Colonic mucosa (tissue), 4 donors: ENCODE measurements at regions not wholly inside any gene's neighbourhood (a gene's known extent, or its start where the extent isn't known, plus 50 kb on each side); places are given as distances from the start of the nearest gene placed in this dataset.

Experiments
- DNase-seq: peaks from one replicate; pipeline ENCODE4 v3.0.0-alpha.2; 2020
- H3K27ac ChIP-seq: fragments of 200-600 bp; one replicate; pipeline ENCODE4 v1.8.0; 2021
- H3K27me3 ChIP-seq: fragments of 200-600 bp; one replicate; pipeline ENCODE4 v1.8.0; 2021
- H3K36me3 ChIP-seq: fragments of 200-600 bp; one replicate; pipeline ENCODE4 v1.8.0; 2021
- H3K4me1 ChIP-seq: fragments of 200-600 bp; one replicate; pipeline ENCODE4 v1.8.0; 2021; ENCODE audit warnings: mild to moderate bottlenecking
- H3K4me3 ChIP-seq: fragments of 200-600 bp; one replicate; pipeline ENCODE4 v1.8.0; 2021
- H3K9ac ChIP-seq, 2 donors: one replicate each; pipeline ENCODE4 v1.7.0; 2013; ENCODE audit warnings: control low read depth in 2 of 2, low read depth in 2 of 2, low read length in 2 of 2
- H3K9me3 ChIP-seq: fragments of 200-600 bp; one replicate; pipeline ENCODE4 v1.8.0; 2021
- CTCF ChIP-seq: fragments of 200-600 bp; IDR thresholded peaks from one replicate; pipeline ENCODE4 v1.8.0; 2022; ENCODE audit warnings: antibody characterized with exemption, mild to moderate bottlenecking
- intact Hi-C: fragments of 100-400 bp; cut with DNase I; formaldehyde crosslinking; loops from one replicate; pipeline ENCODE4 v1.14.1; 2022
- donor health status: healthy.
- donor health status: DM: no; HTN: no; CAD: no.
- donor health status: DM: no; HTN: no; CAD: no.

- no peak overlapping the region for H3K9ac ChIP-seq
- no peaks in the 10 kb centered on the region for H3K27me3 ChIP-seq
- no peak overlapping the region for H3K4me3 ChIP-seq
- DNase-seq = no peak
- no peaks in the 10 kb centered on the region for H3K4me1 ChIP-seq
- no peaks in the 10 kb centered on the region for H3K36me3 ChIP-seq
- intact Hi-C loops = no loop called here
- no peak overlapping the region for H3K27ac ChIP-seq
- TF ChIP-seq CTCF = no peak
- no peaks in the 10 kb centered on the region for H3K9me3 ChIP-seq
Observed at GRCh38 chr18:38444971-38445803, 879.6 kb upstream of the CELF4 start.

GRCh38 chr18:38427736-38428135 lies 862.1 kb upstream of the CELF4 start:
- H3K9ac ChIP-seq = no peak overlapping the region
- no peak for TF ChIP-seq CTCF

GRCh38 chr18:38427234-38427633 lies 861.6 kb upstream of the CELF4 start:
- H3K9me3 ChIP-seq = no peaks in the 10 kb centered on the region
- no peaks in the 10 kb centered on the region for H3K27me3 ChIP-seq
- no peak for DNase-seq
- H3K36me3 ChIP-seq = no peaks in the 10 kb centered on the region
- intact Hi-C loops = no loop called here
- no peak overlapping the region for H3K27ac ChIP-seq
- TF ChIP-seq CTCF = no peak
- no peak overlapping the region for H3K9ac ChIP-seq
- no peak overlapping the region for H3K4me3 ChIP-seq
- no peaks in the 10 kb centered on the region for H3K4me1 ChIP-seq

More at GRCh38 chr18:38427736-38428135, 862.1 kb upstream of the CELF4 start:
- Histone ChIP-seq H3K36me3 (no peaks in the 10 kb centered on the region), H3K27me3 (no peaks in the 10 kb centered on the region), H3K4me3 (no peak overlapping the region), H3K9me3 (no peaks in the 10 kb centered on the region), H3K27ac (no peak overlapping the region), H3K4me1 (no peaks in the 10 kb centered on the region)
- DNase-seq = no peak
- intact Hi-C loops = no loop called here

- Histone ChIP-seq H3K9ac (no peak overlapping the region), H3K27me3 (no peaks in the 10 kb centered on the region), H3K9me3 (no peaks in the 10 kb centered on the region), H3K4me1 (no peaks in the 10 kb centered on the region), H3K36me3 (no peaks in the 10 kb centered on the region), H3K27ac (no peak overlapping the region), H3K4me3 (no peak overlapping the region)
- intact Hi-C loops = no loop called here
- no peak for TF ChIP-seq CTCF
- DNase-seq = no peak
Observed at GRCh38 chr18:38421872-38422615, 856.4 kb upstream of the CELF4 start.

GRCh38 chr18:38421021-38421420 lies 855.4 kb upstream of the CELF4 start:
- no peak overlapping the region for H3K4me3 ChIP-seq
- no peak for TF ChIP-seq CTCF

More at GRCh38 chr18:38421021-38421420, 855.4 kb upstream of the CELF4 start:
- Histone ChIP-seq H3K4me1 (no peaks in the 10 kb centered on the region), H3K9ac (no peak overlapping the region), H3K27me3 (no peaks in the 10 kb centered on the region), H3K27ac (no peak overlapping the region), H3K9me3 (no peaks in the 10 kb centered on the region), H3K36me3 (no peaks in the 10 kb centered on the region)
- intact Hi-C loops = no loop called here
- no peak for DNase-seq
